ENCODE measurements at regions not wholly inside any gene's neighbourhood (a gene's known extent, or its start where the extent isn't known, plus 50 kb on each side); places are given as distances from the start of the nearest gene placed in this dataset.

GRCh38 chr6:18551228-18551627 lies 164.1 kb downstream of the RNF144B start:
- Histone ChIP-seq H2BK20ac (ENCODE audit: low read length) (no peak overlapping the region), H3K23me2 (ENCODE audit: low read depth, low read length) (no peaks in the 10 kb centered on the region), H3K4me2 (ENCODE audit: insufficient read depth in 1 of 2, low read depth in 2 of 2, low read length in 2 of 2) (no peak overlapping the region), H2BK12ac (ENCODE audit: low read depth, low read length) (no peak overlapping the region), H4K20me1 (replicated peaks in 1 of 2; ENCODE audit: control insufficient read depth in 1 of 2, insufficient read depth in 2 of 2, low read length in 2 of 2) (no peaks in the 10 kb centered on the region), H2BK15ac (ENCODE audit: low read length) (no peak overlapping the region), H3K79me2 (ENCODE audit: control insufficient read depth in 1 of 2, insufficient read depth in 2 of 2, low read length in 2 of 2) (no peaks in the 10 kb centered on the region), H4K91ac (replicated peaks; ENCODE audit: insufficient read length, low read length) (no peak overlapping the region), H3K36me3 (ENCODE audit: control insufficient read depth in 2 of 4, insufficient read depth in 4 of 4, low read length in 3 of 4) (no peaks in the 10 kb centered on the region), H3K14ac (ENCODE audit: insufficient read length) (no peak overlapping the region), H3K18ac (ENCODE audit: extremely low read depth, low read length) (no peak overlapping the region), H3K79me1 (ENCODE audit: low read depth, low read length) (no peaks in the 10 kb centered on the region), H2BK5ac (ENCODE audit: low read depth, low read length) (no peak overlapping the region), H3K4me3 (ENCODE audit: extremely low read depth in 1 of 4, insufficient read depth in 2 of 4, low read depth in 3 of 4, low read length in 4 of 4) (no peak overlapping the region), H3K4ac (replicated peaks; ENCODE audit: insufficient read length, low read depth, low read length) (no peak overlapping the region), H3K23ac (ENCODE audit: insufficient read length) (no peak overlapping the region), H4K5ac (ENCODE audit: insufficient read length, low read depth, low read length) (no peak overlapping the region), H2AFZ (ENCODE audit: low read length) (no peak overlapping the region), H3K9me3 (ENCODE audit: insufficient read depth in 2 of 2, low read depth in 1 of 2, low read length in 1 of 2) (no peaks in the 10 kb centered on the region), H2AK5ac (ENCODE audit: low read depth, low read length) (no peak overlapping the region), H3K4me1 (replicated peaks in 1 of 4; ENCODE audit: control insufficient read depth in 3 of 4, insufficient read depth in 4 of 4, low read length in 3 of 4) (no peaks in the 10 kb centered on the region), H3K27me3 (replicated peaks in 1 of 4; ENCODE audit: control insufficient read depth in 3 of 4, extremely low read depth in 1 of 4, insufficient read depth in 3 of 4, low read length in 3 of 4) (no peaks in the 10 kb centered on the region), H2BK120ac (replicated peaks; ENCODE audit: low read depth, low read length) (no peak overlapping the region), H3K27ac (ENCODE audit: low read depth, low read length) (no peak overlapping the region), H4K8ac (ENCODE audit: extremely low read depth, insufficient read depth, low read length) (no peak overlapping the region), H3K9ac (replicated peaks in 1 of 4; ENCODE audit: extremely low read depth in 1 of 4, low read depth in 3 of 4, low read length in 3 of 4) (no peak overlapping the region), H3K56ac (replicated peaks; ENCODE audit: insufficient read length, low read depth, low read length) (no peak overlapping the region)
- CTCF ChIA-PET (ENCODE audit: partially characterized antibody), result no interaction called here
- no peak for FAIRE-seq
- no peak for DNase-seq (ENCODE audit: low read depth in 1 of 2, low spot score in 2 of 2)
- POLR2A ChIA-PET (ENCODE audit: partially characterized antibody), result no interaction called here
- 90% methylated on average over 2 of the region's 2 CpGs; no CpG with 5 or more reads in 1 of the 2 experiments for WGBS, 2 experiments (ENCODE audit: extremely low coverage in 1 of 2, insufficient coverage in 1 of 2, insufficient read length in 1 of 2, insufficient replicate concordance in 2 of 2, low coverage in 1 of 2, low lambda C conversion rate in 2 of 2, missing lambda C conversion rate in 1 of 2)
- TF ChIP-seq CREB1 (IDR thresholded peaks at IDR 0.05) (no peak), POLR2AphosphoS5 (IDR thresholded peaks at IDR 0.05; ENCODE audit: low read depth, low read length) (no peak), CBX5 (IDR thresholded peaks at IDR 0.05; ENCODE audit: low read depth, low read length) (no peak), USF2 (IDR thresholded peaks at IDR 0.05; ENCODE audit: low read length) (no peak)
- TF ChIP-seq, protein P1, sequence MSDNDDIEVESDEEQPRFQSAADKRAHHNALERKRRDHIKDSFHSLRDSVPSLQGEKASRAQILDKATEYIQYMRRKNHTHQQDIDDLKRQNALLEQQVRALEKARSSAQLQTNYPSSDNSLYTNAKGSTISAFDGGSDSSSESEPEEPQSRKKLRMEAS (IDR thresholded peaks at IDR 0.05), result no peak

All from H1 (cell line).